GM12878 (cell line): ENCODE measurements at regions not wholly inside any gene's neighbourhood (a gene's known extent, or its start where the extent isn't known, plus 50 kb on each side); places are given as distances from the start of the nearest gene placed in this dataset.
"Not testable (repeated sequence)": the region's sequence is repeated elsewhere in the genome, so short reads cannot be mapped to it uniquely, and the experiment has no call there.

ENCODE experiments used
- BMI1 ChIP-seq: fragments of 450-650 bp; IDR thresholded peaks from 2 replicates; pipeline ENCODE4 v1.6.1; 2016; ENCODE audit warnings: mild to moderate bottlenecking, moderate library complexity, borderline replicate concordance
- EP300 ChIP-seq, 2 experiments: fragments of 150-350 bp in 1 of 2; IDR thresholded peaks; 2 replicates each; pipeline ENCODE4 v1.6.1; 2011 to 2012; ENCODE audit warnings: low read depth in 2 of 2, low read length in 2 of 2, borderline replicate concordance in 1 of 2, improper control_type of control experiment in 1 of 2, inconsistent platforms in 1 of 2; ENCODE audit not compliant: control insufficient read depth in 1 of 2
- ETV6 ChIP-seq, 2 experiments: fragments of 450-650 bp in 1 of 2; IDR thresholded peaks in 1 of 2; conservative IDR thresholded peaks in 1 of 2; 2 replicates each; pipeline ENCODE4 v1.6.1; 2014; ENCODE audit warnings: antibody characterized with exemption in 1 of 2, borderline replicate concordance in 1 of 2, low read depth in 1 of 2, mild to moderate bottlenecking in 1 of 2, moderate library complexity in 1 of 2
- EZH2 ChIP-seq: IDR thresholded peaks from 2 replicates; pipeline ENCODE4 v1.6.1; 2012; ENCODE audit warnings: low read depth, mild to moderate bottlenecking, control low read depth, inconsistent platforms, low read length, borderline replicate concordance; ENCODE audit not compliant: control insufficient read depth
- MXI1 ChIP-seq: fragments of 150-350 bp; IDR thresholded peaks from 2 replicates; pipeline ENCODE4 v1.6.1; 2011; ENCODE audit warnings: low read depth, mild to moderate bottlenecking, inconsistent platforms, low read length, improper control_type of control experiment
- POLR2A ChIP-seq: IDR thresholded peaks from 2 replicates; pipeline ENCODE4 v1.6.1; 2011; ENCODE audit warnings: low read depth, mild to moderate bottlenecking, low read length
- POLR2AphosphoS2 ChIP-seq: IDR thresholded peaks from 2 replicates; pipeline ENCODE4 v1.6.1; 2011; ENCODE audit warnings: low read depth, mild to moderate bottlenecking, low read length, improper control_type of control experiment, moderate library complexity
- ZZZ3 ChIP-seq: IDR thresholded peaks from 2 replicates; pipeline ENCODE4 v1.6.1; 2011; ENCODE audit warnings: low read depth; ENCODE audit not compliant: control insufficient read depth, insufficient read length
- TF ChIP-seq, protein P1 (sequence below), 3 experiments: IDR thresholded peaks in 2 of 3; conservative IDR thresholded peaks in 1 of 3; 2 replicates each; pipeline ENCODE4 v1.5.1; 2011; ENCODE audit warnings: low read depth in 3 of 3, low read length in 3 of 3, mild to moderate bottlenecking in 3 of 3, control low read depth in 2 of 3, moderate library complexity in 2 of 3, inconsistent platforms in 1 of 3, mixed read lengths in 1 of 3; ENCODE audit not compliant: control insufficient read depth in 2 of 3, insufficient read depth in 1 of 3; ENCODE audit errors: extremely low read depth in 1 of 3
- TF ChIP-seq, protein P2 (sequence below): fragments of 450-650 bp; IDR thresholded peaks from 2 replicates; pipeline ENCODE4 v1.6.1; 2017; ENCODE audit warnings: mild to moderate bottlenecking
- TF ChIP-seq, protein P3 (sequence below): IDR thresholded peaks from 2 replicates; pipeline ENCODE4 v1.6.1; 2012; ENCODE audit warnings: low read length, inconsistent platforms

DNA sequence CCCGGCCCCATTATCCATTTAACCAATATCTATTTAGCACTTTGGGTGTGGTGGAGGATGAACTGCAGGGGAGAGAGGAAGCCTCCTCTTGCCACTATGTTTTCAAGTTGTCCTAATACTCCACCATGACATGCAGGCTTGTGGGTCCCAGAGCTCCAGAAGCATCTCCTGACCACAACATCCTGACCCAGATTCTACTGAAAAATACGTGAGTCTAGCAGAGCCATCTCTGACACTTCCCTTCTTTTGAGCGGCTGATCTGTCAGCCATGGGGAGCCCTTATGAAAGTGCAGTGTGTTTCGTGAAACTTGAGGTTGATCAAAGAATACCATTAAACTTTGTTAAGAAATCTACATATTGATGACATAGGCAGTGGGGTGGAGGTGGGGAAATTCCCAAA is 126.6 kb downstream of the UNC93B1 start:
- TF ChIP-seq, protein P1, sequence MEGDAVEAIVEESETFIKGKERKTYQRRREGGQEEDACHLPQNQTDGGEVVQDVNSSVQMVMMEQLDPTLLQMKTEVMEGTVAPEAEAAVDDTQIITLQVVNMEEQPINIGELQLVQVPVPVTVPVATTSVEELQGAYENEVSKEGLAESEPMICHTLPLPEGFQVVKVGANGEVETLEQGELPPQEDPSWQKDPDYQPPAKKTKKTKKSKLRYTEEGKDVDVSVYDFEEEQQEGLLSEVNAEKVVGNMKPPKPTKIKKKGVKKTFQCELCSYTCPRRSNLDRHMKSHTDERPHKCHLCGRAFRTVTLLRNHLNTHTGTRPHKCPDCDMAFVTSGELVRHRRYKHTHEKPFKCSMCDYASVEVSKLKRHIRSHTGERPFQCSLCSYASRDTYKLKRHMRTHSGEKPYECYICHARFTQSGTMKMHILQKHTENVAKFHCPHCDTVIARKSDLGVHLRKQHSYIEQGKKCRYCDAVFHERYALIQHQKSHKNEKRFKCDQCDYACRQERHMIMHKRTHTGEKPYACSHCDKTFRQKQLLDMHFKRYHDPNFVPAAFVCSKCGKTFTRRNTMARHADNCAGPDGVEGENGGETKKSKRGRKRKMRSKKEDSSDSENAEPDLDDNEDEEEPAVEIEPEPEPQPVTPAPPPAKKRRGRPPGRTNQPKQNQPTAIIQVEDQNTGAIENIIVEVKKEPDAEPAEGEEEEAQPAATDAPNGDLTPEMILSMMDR (IDR thresholded peaks at IDR 0.05 in 2 of 3, conservative IDR thresholded peaks at IDR 0.05 in 1 of 3; ENCODE audit: control insufficient read depth in 2 of 3, extremely low read depth in 1 of 3, insufficient read depth in 1 of 3, low read depth in 3 of 3, low read length in 3 of 3), result not testable (repeated sequence)
- TF ChIP-seq, protein P2, sequence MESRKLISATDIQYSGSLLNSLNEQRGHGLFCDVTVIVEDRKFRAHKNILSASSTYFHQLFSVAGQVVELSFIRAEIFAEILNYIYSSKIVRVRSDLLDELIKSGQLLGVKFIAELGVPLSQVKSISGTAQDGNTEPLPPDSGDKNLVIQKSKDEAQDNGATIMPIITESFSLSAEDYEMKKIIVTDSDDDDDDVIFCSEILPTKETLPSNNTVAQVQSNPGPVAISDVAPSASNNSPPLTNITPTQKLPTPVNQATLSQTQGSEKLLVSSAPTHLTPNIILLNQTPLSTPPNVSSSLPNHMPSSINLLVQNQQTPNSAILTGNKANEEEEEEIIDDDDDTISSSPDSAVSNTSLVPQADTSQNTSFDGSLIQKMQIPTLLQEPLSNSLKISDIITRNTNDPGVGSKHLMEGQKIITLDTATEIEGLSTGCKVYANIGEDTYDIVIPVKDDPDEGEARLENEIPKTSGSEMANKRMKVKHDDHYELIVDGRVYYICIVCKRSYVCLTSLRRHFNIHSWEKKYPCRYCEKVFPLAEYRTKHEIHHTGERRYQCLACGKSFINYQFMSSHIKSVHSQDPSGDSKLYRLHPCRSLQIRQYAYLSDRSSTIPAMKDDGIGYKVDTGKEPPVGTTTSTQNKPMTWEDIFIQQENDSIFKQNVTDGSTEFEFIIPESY, result not testable (repeated sequence)
- not testable (repeated sequence) for TF ChIP-seq POLR2A; ZZZ3; EZH2; ETV6 (conservative IDR thresholded peaks at IDR 0.05 in 1 of 2, IDR thresholded peaks at IDR 0.05 in 1 of 2; ENCODE audit: borderline replicate concordance in 1 of 2, low read depth in 1 of 2); POLR2AphosphoS2; EP300 (IDR thresholded peaks at IDR 0.05; ENCODE audit: borderline replicate concordance in 1 of 2, control insufficient read depth in 1 of 2, low read depth in 2 of 2, low read length in 2 of 2); BMI1; MXI1
- TF ChIP-seq, protein P3, sequence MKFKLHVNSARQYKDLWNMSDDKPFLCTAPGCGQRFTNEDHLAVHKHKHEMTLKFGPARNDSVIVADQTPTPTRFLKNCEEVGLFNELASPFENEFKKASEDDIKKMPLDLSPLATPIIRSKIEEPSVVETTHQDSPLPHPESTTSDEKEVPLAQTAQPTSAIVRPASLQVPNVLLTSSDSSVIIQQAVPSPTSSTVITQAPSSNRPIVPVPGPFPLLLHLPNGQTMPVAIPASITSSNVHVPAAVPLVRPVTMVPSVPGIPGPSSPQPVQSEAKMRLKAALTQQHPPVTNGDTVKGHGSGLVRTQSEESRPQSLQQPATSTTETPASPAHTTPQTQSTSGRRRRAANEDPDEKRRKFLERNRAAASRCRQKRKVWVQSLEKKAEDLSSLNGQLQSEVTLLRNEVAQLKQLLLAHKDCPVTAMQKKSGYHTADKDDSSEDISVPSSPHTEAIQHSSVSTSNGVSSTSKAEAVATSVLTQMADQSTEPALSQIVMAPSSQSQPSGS, result not testable (repeated sequence)
